ENCODE measurements at regions not wholly inside any gene's neighbourhood (a gene's known extent, or its start where the extent isn't known, plus 50 kb on each side); places are given as distances from the start of the nearest gene placed in this dataset.

- Histone ChIP-seq H3K27ac (no peak overlapping the region), H3K27me3 (no peaks in the 10 kb centered on the region), H3K9me3 (no peaks in the 10 kb centered on the region), H3K36me3 (ENCODE audit: low read depth, missing control alignments) (no peaks in the 10 kb centered on the region), H3K4me1 (no peaks in the 10 kb centered on the region), H3K4me3 (no peak overlapping the region)
- 88 to 95% methylated on average over 2 of the region's 2 CpGs for WGBS, 2 donors
- TF ChIP-seq CTCF (IDR thresholded peaks at IDR 0.05), result no peak
- TF ChIP-seq POLR2A (IDR thresholded peaks at IDR 0.05), result no peak
- intact Hi-C loops (cut with DNase I; ENCODE audit: low total_unique reads), result no loop called here
- no peak for DNase-seq
Measured at GRCh38 chr16:60922920-60923319, 1113.3 kb downstream of the CDH8 start.

- intact Hi-C loops (cut with DNase I; ENCODE audit: low total_unique reads), result no loop called here
- Histone ChIP-seq H3K27ac (no peak overlapping the region), H3K36me3 (ENCODE audit: low read depth, missing control alignments) (no peaks in the 10 kb centered on the region), H3K9me3 (no peaks in the 10 kb centered on the region), H3K4me1 (no peaks in the 10 kb centered on the region), H3K27me3 (no peaks in the 10 kb centered on the region), H3K4me3 (no peak overlapping the region)
- WGBS, 2 donors, result 88 to 89% methylated on average over 3 of the region's 3 CpGs
- TF ChIP-seq CTCF (IDR thresholded peaks at IDR 0.05) (no peak), POLR2A (IDR thresholded peaks at IDR 0.05) (no peak)
- no peak for DNase-seq
Measured at GRCh38 chr16:60914334-60914733, 1121.9 kb downstream of the CDH8 start.

- Histone ChIP-seq H3K9me3 (no peaks in the 10 kb centered on the region), H3K36me3 (ENCODE audit: low read depth, missing control alignments) (no peaks in the 10 kb centered on the region), H3K4me3 (no peak overlapping the region), H3K27me3 (no peaks in the 10 kb centered on the region), H3K27ac (no peak overlapping the region), H3K4me1 (no peaks in the 10 kb centered on the region)
- no peak for DNase-seq
- WGBS, 2 donors, result 92 to 94% methylated on average over 4 of the region's 4 CpGs
- intact Hi-C loops (cut with DNase I; ENCODE audit: low total_unique reads), result no loop called here
- no peak for TF ChIP-seq POLR2A (IDR thresholded peaks at IDR 0.05)
- TF ChIP-seq CTCF (IDR thresholded peaks at IDR 0.05), result no peak
Measured at GRCh38 chr16:60907645-60908044, 1128.6 kb downstream of the CDH8 start.

GRCh38 chr16:60905811-60906210 lies 1130.4 kb downstream of the CDH8 start:
- Histone ChIP-seq H3K27me3 (no peaks in the 10 kb centered on the region), H3K9me3 (no peaks in the 10 kb centered on the region), H3K4me1 (no peaks in the 10 kb centered on the region), H3K36me3 (ENCODE audit: low read depth, missing control alignments) (no peaks in the 10 kb centered on the region), H3K4me3 (no peak overlapping the region), H3K27ac (no peak overlapping the region)
- 63 to 66% methylated on average over 4 of the region's 4 CpGs for WGBS, 2 donors
- intact Hi-C loops (cut with DNase I; ENCODE audit: low total_unique reads), result no loop called here
- no peak for DNase-seq
- TF ChIP-seq CTCF (IDR thresholded peaks at IDR 0.05) (no peak), POLR2A (IDR thresholded peaks at IDR 0.05) (no peak)

GRCh38 chr16:60902114-60902513 lies 1134.1 kb downstream of the CDH8 start:
- no peak for DNase-seq

More at GRCh38 chr16:60902114-60902513, 1134.1 kb downstream of the CDH8 start:
- H3K4me1 ChIP-seq, result no peaks in the 10 kb centered on the region
- H3K9me3 ChIP-seq, result no peaks in the 10 kb centered on the region
- intact Hi-C loops (cut with DNase I; ENCODE audit: low total_unique reads), result no loop called here
- H3K27me3 ChIP-seq, result no peaks in the 10 kb centered on the region
- WGBS, 2 donors, result 92 to 93% methylated on average over 4 of the region's 4 CpGs
- no peak for TF ChIP-seq CTCF (IDR thresholded peaks at IDR 0.05)
- TF ChIP-seq POLR2A (IDR thresholded peaks at IDR 0.05), result no peak
- no peak overlapping the region for H3K4me3 ChIP-seq
- H3K36me3 ChIP-seq (ENCODE audit: low read depth, missing control alignments), result no peaks in the 10 kb centered on the region
- H3K27ac ChIP-seq, result no peak overlapping the region

Measured in testis (tissue), 2 donors.